Prostate gland (tissue), 2 donors: ENCODE measurements at regions not wholly inside any gene's neighbourhood (a gene's known extent, or its start where the extent isn't known, plus 50 kb on each side); places are given as distances from the start of the nearest gene placed in this dataset.

ENCODE experiments used
- DNase-seq: peaks from one replicate; pipeline ENCODE4 v3.0.0-alpha.2; 2019; ENCODE audit warnings: low spot score
- H3K27ac ChIP-seq, 2 donors: fragments of 200-600 bp; sonication (generic); 2 replicates each; pipeline ENCODE4 v1.5.1; 2017 to 2019
- H3K27me3 ChIP-seq: fragments of 200-600 bp; sonication (generic); replicated peaks from 2 replicates; pipeline ENCODE4 v1.5.1; 2019; ENCODE audit not compliant: insufficient read depth
- H3K36me3 ChIP-seq, 2 donors: fragments of 200-600 bp; sonication (generic); 1 replicate in 1 of 2; 2 replicates in 1 of 2; pipeline versions ENCODE4 v1.5.1 to v1.8.1; 2017 to 2019
- H3K4me1 ChIP-seq: fragments of 200-600 bp; sonication (generic); replicated peaks from 2 replicates; pipeline ENCODE4 v1.5.1; 2019
- H3K4me3 ChIP-seq, 2 donors: fragments of 200-600 bp; sonication (generic); 2 replicates each; pipeline ENCODE4 v1.5.1; 2017 to 2019
- H3K9me3 ChIP-seq: fragments of 200-600 bp; sonication (generic); 2 replicates; pipeline ENCODE4 v1.5.1; 2017
- POLR2A ChIP-seq: fragments of 450-650 bp; IDR thresholded peaks from one replicate; pipeline ENCODE4 v1.6.1; 2016; ENCODE audit warnings: antibody characterized with exemption, mild to moderate bottlenecking
- POLR2AphosphoS5 ChIP-seq: sonication (generic); formaldehyde crosslinking; IDR thresholded peaks from one replicate; pipeline ENCODE4 v1.6.1; 2017; ENCODE audit warnings: antibody characterized with exemption
- WGBS: methylation state at CpG from one replicate; pipeline ENCODE4 v1.1.5; 2018; 5-methylcytosine and 5-hydroxymethylcytosine counted together
- intact Hi-C: fragments of 100-400 bp; cut with DNase I; formaldehyde crosslinking; loops from one replicate; pipeline ENCODE4 v1.14.2; 2022
- small RNA-seq, 2 donors: library from RNA; depleted of rRNA; stranded (forward); fragments of <200 nt; gene quantifications; one replicate each; pipeline ENCODE3, GENCODE V24; 2016
- TF ChIP-seq, protein P1 (sequence below), 4 experiments: fragments of 200-600 bp in 2 of 4; fragments of 450-650 bp in 2 of 4; sonication (generic) in 2 of 4; IDR thresholded peaks; 1 replicate in 3 of 4; 2 replicates in 1 of 4; pipeline ENCODE4 v1.5.1; 2016 to 2019; ENCODE audit warnings: antibody characterized with exemption in 4 of 4, mild to moderate bottlenecking in 2 of 4, moderate library complexity in 2 of 4

DNA sequence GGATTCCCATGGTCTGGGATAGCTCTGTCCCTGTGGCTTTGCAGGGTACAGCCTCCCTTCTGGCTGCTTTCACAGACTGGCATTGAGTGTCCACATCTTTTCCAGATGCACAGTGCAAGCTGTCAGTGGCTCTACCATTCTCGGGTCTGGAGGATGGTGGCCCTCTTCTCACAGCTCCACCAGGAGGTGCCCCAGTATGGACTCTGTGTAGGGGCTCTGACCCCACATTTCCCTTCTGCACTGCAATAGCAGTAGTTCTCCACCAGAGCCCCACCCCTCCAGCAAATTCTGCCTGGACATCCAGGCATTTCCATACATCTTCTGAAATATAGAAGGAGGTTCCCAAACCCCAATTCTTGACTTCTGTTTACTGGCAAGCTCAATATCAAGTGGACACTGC lies 50.2 kb upstream of the GRID2 start:
- no peaks in the 10 kb centered on the region for H3K36me3 ChIP-seq
- intact Hi-C loops = no loop called here
- H3K27ac ChIP-seq = no peak overlapping the region
- H3K9me3 ChIP-seq = no peaks in the 10 kb centered on the region
- 92% methylated on average over 1 of the region's 1 CpG for WGBS
- TF ChIP-seq POLR2A (no peak), POLR2AphosphoS5 (no peak)
- TF ChIP-seq, protein P1, sequence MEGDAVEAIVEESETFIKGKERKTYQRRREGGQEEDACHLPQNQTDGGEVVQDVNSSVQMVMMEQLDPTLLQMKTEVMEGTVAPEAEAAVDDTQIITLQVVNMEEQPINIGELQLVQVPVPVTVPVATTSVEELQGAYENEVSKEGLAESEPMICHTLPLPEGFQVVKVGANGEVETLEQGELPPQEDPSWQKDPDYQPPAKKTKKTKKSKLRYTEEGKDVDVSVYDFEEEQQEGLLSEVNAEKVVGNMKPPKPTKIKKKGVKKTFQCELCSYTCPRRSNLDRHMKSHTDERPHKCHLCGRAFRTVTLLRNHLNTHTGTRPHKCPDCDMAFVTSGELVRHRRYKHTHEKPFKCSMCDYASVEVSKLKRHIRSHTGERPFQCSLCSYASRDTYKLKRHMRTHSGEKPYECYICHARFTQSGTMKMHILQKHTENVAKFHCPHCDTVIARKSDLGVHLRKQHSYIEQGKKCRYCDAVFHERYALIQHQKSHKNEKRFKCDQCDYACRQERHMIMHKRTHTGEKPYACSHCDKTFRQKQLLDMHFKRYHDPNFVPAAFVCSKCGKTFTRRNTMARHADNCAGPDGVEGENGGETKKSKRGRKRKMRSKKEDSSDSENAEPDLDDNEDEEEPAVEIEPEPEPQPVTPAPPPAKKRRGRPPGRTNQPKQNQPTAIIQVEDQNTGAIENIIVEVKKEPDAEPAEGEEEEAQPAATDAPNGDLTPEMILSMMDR (IDR thresholded peaks at IDR 0.05) = no peak
- H3K4me3 ChIP-seq = no peak overlapping the region
- no peaks in the 10 kb centered on the region for H3K4me1 ChIP-seq
- no peak for DNase-seq
- H3K27me3 ChIP-seq = no peaks in the 10 kb centered on the region

Small RNA genes in the stretch of these regions (small RNA-seq; reads per million reads assigned to genes)
- 0 reads per million in 2 donors for gene KRT19P6
